A673 (cell line): ENCODE measurements at regions not wholly inside any gene's neighbourhood (a gene's known extent, or its start where the extent isn't known, plus 50 kb on each side); places are given as distances from the start of the nearest gene placed in this dataset.

ENCODE experiments used
- BruUV-seq: library from RNA; stranded (reverse); fragments of 400-500 nt; replicated peaks from 2 replicates; lab custom pipeline; 2021; lab: Mats Ljungman, UMichigan
- CTCF ChIA-PET: fragments of 300-600 bp; sonication (Branson Sonifier 250); formaldehyde crosslinking; loops from one replicate; lab custom pipeline; 2022; ENCODE audit warnings: antibody characterized with exemption; lab: Charles Lee
- POLR2A ChIA-PET: fragments of 300-600 bp; sonication (Branson Sonifier 250); formaldehyde crosslinking; loops from one replicate; lab custom pipeline; 2022; ENCODE audit warnings: antibody characterized with exemption; ENCODE audit not compliant: low non-redundant PET; lab: Charles Lee
- DNase-seq: peaks from one replicate; pipeline ENCODE4 v3.0.0-alpha.2; 2015; ENCODE audit warnings: low spot score
- H3K27ac ChIP-seq: fragments of 200-600 bp; sonication (generic); 2 replicates; pipeline ENCODE4 v1.5.1; 2016; ENCODE audit warnings: mixed run types, low read depth, mild to moderate bottlenecking, mixed read lengths, antibody characterized with exemption, low read length; ENCODE audit not compliant: poor library complexity, severe bottlenecking
- H3K27me3 ChIP-seq: fragments of 200-600 bp; sonication (generic); replicated peaks from 2 replicates; pipeline ENCODE4 v1.6.1; 2017; ENCODE audit warnings: mixed run types, low read depth, mild to moderate bottlenecking, mixed read lengths, antibody characterized with exemption, low read length; ENCODE audit not compliant: insufficient read depth, poor library complexity
- H3K36me3 ChIP-seq: fragments of 200-600 bp; sonication (generic); 2 replicates; pipeline ENCODE4 v1.6.1; 2016; ENCODE audit warnings: mixed run types, mild to moderate bottlenecking, mixed read lengths, antibody characterized with exemption, low read length; ENCODE audit not compliant: insufficient read depth, poor library complexity, severe bottlenecking
- H3K4me1 ChIP-seq: fragments of 200-600 bp; sonication (generic); 2 replicates; pipeline ENCODE4 v1.6.1; 2017; ENCODE audit warnings: mixed run types, mild to moderate bottlenecking, mixed read lengths, antibody characterized with exemption, low read length; ENCODE audit not compliant: insufficient read depth, poor library complexity, severe bottlenecking
- H3K4me3 ChIP-seq: fragments of 200-600 bp; sonication (generic); 2 replicates; pipeline ENCODE4 v1.5.1; 2016; ENCODE audit warnings: low read depth, mixed run types, mild to moderate bottlenecking, mixed read lengths, low read length; ENCODE audit not compliant: poor library complexity, severe bottlenecking
- H3K9me3 ChIP-seq: fragments of 200-600 bp; sonication (generic); 2 replicates; pipeline ENCODE4 v1.6.1; 2016; ENCODE audit warnings: mixed run types, low read depth, mild to moderate bottlenecking, mixed read lengths, antibody characterized with exemption, low read length; ENCODE audit not compliant: poor library complexity, severe bottlenecking
- CTCF ChIP-seq: fragments of 300-800, 200-600 bp; sonication (generic); conservative IDR thresholded peaks from 2 replicates; pipeline ENCODE4 v1.5.1; 2017; ENCODE audit warnings: low read depth, mild to moderate bottlenecking, antibody characterized with exemption, low read length, moderate library complexity, mixed read lengths
- EZH2 ChIP-seq: fragments of 200-600 bp; sonication (generic); IDR thresholded peaks from 2 replicates; pipeline ENCODE4 v1.6.1; 2017; ENCODE audit warnings: borderline replicate concordance, low read depth, mild to moderate bottlenecking, mixed read lengths, antibody characterized with exemption, low read length; ENCODE audit not compliant: poor library complexity, severe bottlenecking
- intact Hi-C: fragments of 100-400 bp; cut with micrococcal nuclease; formaldehyde crosslinking; loops from one replicate; pipeline ENCODE4 v1.10.0; 2022; ENCODE audit not compliant: unreplicated experiment

GRCh38 chr14:84929086-84929485 lies 600.9 kb upstream of the FLRT2 start:
- CTCF ChIA-PET: no interaction called here
- BruUV-seq: no TSS peak
- no peaks in the 10 kb centered on the region for H3K9me3 ChIP-seq

GRCh38 chr14:84929834-84930233 lies 600.1 kb upstream of the FLRT2 start:
- H3K36me3 ChIP-seq: no peaks in the 10 kb centered on the region
- CTCF ChIA-PET: no interaction called here
- TF ChIP-seq EZH2: no peak
- no peak for TF ChIP-seq CTCF
- H3K4me3 ChIP-seq: no peak overlapping the region
- no peak for DNase-seq
- no TSS peak for BruUV-seq
- no peaks in the 10 kb centered on the region for H3K4me1 ChIP-seq
- POLR2A ChIA-PET: no interaction called here
- intact Hi-C loops: no loop called here
- H3K27ac ChIP-seq: no peak overlapping the region
- no peaks in the 10 kb centered on the region for H3K9me3 ChIP-seq
- no peaks in the 10 kb centered on the region for H3K27me3 ChIP-seq

More at GRCh38 chr14:84929086-84929485, 600.9 kb upstream of the FLRT2 start:
- Histone ChIP-seq H3K4me1 (no peaks in the 10 kb centered on the region), H3K27ac (no peak overlapping the region), H3K4me3 (no peak overlapping the region), H3K36me3 (no peaks in the 10 kb centered on the region), H3K27me3 (no peaks in the 10 kb centered on the region)
- TF ChIP-seq EZH2: no peak
- no peak for TF ChIP-seq CTCF
- POLR2A ChIA-PET: no interaction called here
- intact Hi-C loops: no loop called here
- DNase-seq: no peak

- Histone ChIP-seq H3K4me3 (no peak overlapping the region), H3K27me3 (no peaks in the 10 kb centered on the region), H3K9me3 (no peaks in the 10 kb centered on the region), H3K4me1 (peaks cover 7% of the 10 kb centered on the region), H3K36me3 (no peaks in the 10 kb centered on the region), H3K27ac (no peak overlapping the region)
- POLR2A ChIA-PET: no interaction called here
- no TSS peak for BruUV-seq
- CTCF ChIA-PET: no interaction called here
- no peak for TF ChIP-seq EZH2
- no peak for TF ChIP-seq CTCF
- intact Hi-C loops: no loop called here
- no peak for DNase-seq
Measured at GRCh38 chr14:84937016-84937415, 592.9 kb upstream of the FLRT2 start.
